Muscle layer of colon (tissue), 2 donors: ENCODE measurements at regions not wholly inside any gene's neighbourhood (a gene's known extent, or its start where the extent isn't known, plus 50 kb on each side); places are given as distances from the start of the nearest gene placed in this dataset.
"Not testable (repeated sequence)": the region's sequence is repeated elsewhere in the genome, so short reads cannot be mapped to it uniquely, and the experiment has no call there.

Experiments
- H3K27ac ChIP-seq: one replicate; pipeline ENCODE4 v1.7.0; 2013; ENCODE audit warnings: low read depth, mild to moderate bottlenecking, low read length, moderate library complexity
- H3K27me3 ChIP-seq, 2 donors: one replicate each; pipeline ENCODE4 v1.7.0; 2013; ENCODE audit warnings: low read length in 2 of 2, mild to moderate bottlenecking in 2 of 2; ENCODE audit not compliant: insufficient read depth in 2 of 2, control insufficient read depth in 1 of 2
- H3K36me3 ChIP-seq: one replicate; pipeline ENCODE4 v1.7.0; 2013; ENCODE audit warnings: mild to moderate bottlenecking, low read length; ENCODE audit not compliant: insufficient read depth
- H3K4me1 ChIP-seq: one replicate; pipeline ENCODE4 v1.7.0; 2013; ENCODE audit warnings: mild to moderate bottlenecking, low read length; ENCODE audit not compliant: insufficient read depth
- H3K4me3 ChIP-seq, 2 donors: one replicate each; pipeline ENCODE4 v1.7.0; 2013; ENCODE audit warnings: low read length in 2 of 2, low read depth in 1 of 2, mild to moderate bottlenecking in 1 of 2, moderate library complexity in 1 of 2
- H3K9ac ChIP-seq: one replicate; pipeline ENCODE4 v1.7.0; 2013; ENCODE audit warnings: low read length
- H3K9me3 ChIP-seq: one replicate; pipeline ENCODE4 v1.7.0; 2013; ENCODE audit warnings: mild to moderate bottlenecking, low read length
- donor health status: abdominal sarcoma.
- donor health status: Adenocarcinoma of cecum.

GRCh38 chr11:47928426-47928825 lies 51.9 kb upstream of the PTPRJ start:
- H3K27ac ChIP-seq: no peak overlapping the region
- no peaks in the 10 kb centered on the region for H3K27me3 ChIP-seq
- no peak overlapping the region for H3K4me3 ChIP-seq
- H3K9me3 ChIP-seq: no peaks in the 10 kb centered on the region
- no peak overlapping the region for H3K9ac ChIP-seq
- H3K36me3 ChIP-seq: no peaks in the 10 kb centered on the region
- H3K4me1 ChIP-seq: peaks cover 10% of the 10 kb centered on the region

DNA sequence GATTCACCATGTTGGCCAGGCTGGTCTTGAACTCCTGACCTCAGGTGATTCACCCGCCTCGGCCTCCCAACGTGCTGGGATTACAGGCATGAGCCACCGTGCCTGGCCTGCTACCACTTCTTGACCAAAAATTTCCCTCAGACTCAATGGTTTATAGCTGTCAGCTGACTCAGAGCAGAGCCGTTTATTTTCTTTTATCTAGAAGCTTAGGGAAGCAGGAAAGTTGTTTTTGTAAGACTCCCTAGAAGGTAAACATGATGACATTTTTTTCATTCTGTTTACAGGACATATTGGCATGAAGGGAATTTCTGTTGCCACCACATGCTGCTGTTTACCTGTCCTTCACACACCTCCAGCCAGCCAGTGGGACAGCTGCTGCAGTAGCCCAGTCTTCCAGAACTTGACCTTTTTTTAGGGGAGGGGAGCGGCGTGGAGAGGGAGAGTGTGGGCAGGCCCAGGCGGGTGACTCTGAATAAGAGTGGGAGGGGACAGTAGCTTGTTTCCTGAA lies 56.1 kb upstream of the PTPRJ start:
- Histone ChIP-seq H3K4me1 (peaks cover 10% of the 10 kb centered on the region), H3K4me3 (no peak overlapping the region), H3K9me3 (no peaks in the 10 kb centered on the region), H3K9ac (no peak overlapping the region), H3K27ac (no peak overlapping the region), H3K27me3 (no peaks in the 10 kb centered on the region), H3K36me3 (no peaks in the 10 kb centered on the region)

GRCh38 chr11:47923667-47924066 lies 56.7 kb upstream of the PTPRJ start:
- Histone ChIP-seq H3K4me3 (no peak overlapping the region), H3K4me1 (peaks cover 10% of the 10 kb centered on the region), H3K36me3 (no peaks in the 10 kb centered on the region), H3K9me3 (no peaks in the 10 kb centered on the region), H3K27me3 (no peaks in the 10 kb centered on the region), H3K27ac (no peak overlapping the region), H3K9ac (no peak overlapping the region)

- H3K27ac ChIP-seq, H3K9ac ChIP-seq, H3K27me3 ChIP-seq, H3K4me3 ChIP-seq, H3K9me3 ChIP-seq, H3K36me3 ChIP-seq: not testable (repeated sequence)
- H3K4me1 ChIP-seq: peaks cover 31% of the 10 kb centered on the region
Observed at GRCh38 chr11:47921080-47921555, 59.2 kb upstream of the PTPRJ start.

DNA sequence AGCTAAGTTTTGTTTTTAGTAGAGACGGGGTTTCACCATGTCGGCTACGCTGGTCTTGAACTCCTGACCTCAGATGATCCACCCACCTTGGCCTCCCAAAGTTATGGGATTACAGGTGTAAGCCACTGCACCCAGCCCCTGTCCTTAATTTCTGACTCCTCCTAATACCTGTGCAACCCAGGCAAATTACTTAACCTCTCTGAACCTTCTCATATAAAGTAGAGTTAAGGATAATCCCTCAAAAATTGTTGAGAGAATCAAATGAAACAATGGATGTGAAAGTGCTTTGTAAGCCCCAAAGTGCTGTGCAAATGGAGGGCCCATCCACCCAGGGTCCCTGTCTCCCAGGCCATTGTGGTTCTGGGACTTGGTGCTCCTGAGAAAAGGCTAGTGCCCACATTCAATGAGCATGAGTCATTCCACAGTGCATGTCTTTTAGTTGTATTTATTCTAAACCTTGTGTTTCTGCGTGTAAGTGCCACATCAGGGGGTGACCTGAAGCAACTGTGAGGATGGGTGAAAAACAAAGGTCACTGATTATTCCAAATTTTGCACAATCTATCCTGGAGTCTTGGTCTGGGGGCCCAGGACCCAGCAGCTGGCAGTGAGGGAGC lies 61.4 kb upstream of the PTPRJ start:
- no peak overlapping the region for H3K27ac ChIP-seq
- H3K36me3 ChIP-seq: no peaks in the 10 kb centered on the region
- H3K9ac ChIP-seq: no peak overlapping the region
- no peaks in the 10 kb centered on the region for H3K27me3 ChIP-seq
- H3K4me1 ChIP-seq: peaks cover 29% of the 10 kb centered on the region
- no peak overlapping the region for H3K4me3 ChIP-seq
- no peaks in the 10 kb centered on the region for H3K9me3 ChIP-seq

DNA sequence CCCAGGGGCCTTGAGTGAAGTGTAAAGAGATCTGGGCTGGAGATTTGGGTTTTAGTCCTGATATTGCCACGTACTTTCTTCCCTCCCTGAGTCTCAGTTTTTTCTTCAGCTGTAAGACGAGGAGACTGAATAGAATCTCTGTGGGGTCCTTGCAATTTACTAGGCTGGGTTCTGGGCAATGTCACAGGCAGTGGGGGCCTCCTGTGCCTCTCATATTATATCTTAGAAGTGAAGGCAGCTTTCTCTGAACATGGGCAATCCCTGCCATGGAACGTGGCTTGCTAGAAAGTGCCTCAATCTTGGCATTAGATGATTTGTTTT lies 62.0 kb upstream of the PTPRJ start:
- Histone ChIP-seq H3K9me3 (no peaks in the 10 kb centered on the region), H3K27ac (peak overlapping the region; percentile 53), H3K27me3 (no peaks in the 10 kb centered on the region), H3K4me1 (peaks cover 23% of the 10 kb centered on the region), H3K4me3 (peak overlapping the region in 1 of 2 donors; percentile 17), H3K9ac (no peak overlapping the region), H3K36me3 (no peaks in the 10 kb centered on the region)

DNA sequence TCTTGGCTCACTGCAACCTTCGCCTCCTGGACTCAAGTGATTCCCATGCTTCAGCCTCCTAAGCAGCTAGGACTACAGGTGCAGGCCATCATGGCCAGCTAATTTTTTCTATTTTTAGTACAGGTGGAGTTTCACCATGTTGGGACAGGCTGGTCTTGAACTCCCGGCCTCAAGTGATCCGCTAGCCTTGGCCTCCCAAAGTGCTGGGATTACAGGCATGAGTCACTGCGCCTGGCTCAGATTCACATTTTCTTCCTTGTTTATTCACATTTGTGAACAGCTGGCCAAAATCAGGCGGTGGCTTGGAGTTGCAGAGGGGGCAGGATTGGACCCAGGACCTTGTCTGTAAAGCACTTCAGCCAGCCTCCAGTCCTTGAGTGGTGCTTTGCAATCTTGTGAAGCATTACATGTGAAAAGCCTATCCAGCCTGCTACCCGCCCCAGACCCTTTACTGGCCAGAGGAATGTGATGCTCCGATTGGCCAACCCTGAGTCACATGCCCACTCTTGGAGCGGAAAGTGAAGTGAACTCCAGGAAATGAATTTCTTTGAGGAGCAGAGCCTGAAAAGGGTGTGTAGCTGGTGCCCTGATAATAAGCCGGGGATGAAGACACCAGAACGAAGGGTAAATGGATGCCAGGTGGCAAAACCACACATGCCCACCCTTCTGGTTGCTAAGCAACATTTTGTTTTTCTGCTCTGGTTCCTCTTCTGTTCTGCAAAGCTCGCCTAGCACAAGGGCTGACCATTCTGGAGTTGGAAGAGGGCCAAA lies 62.6 kb upstream of the PTPRJ start:
- peak overlapping the region; percentile 53 for H3K27ac ChIP-seq
- no peaks in the 10 kb centered on the region for H3K9me3 ChIP-seq
- H3K36me3 ChIP-seq: no peaks in the 10 kb centered on the region
- H3K9ac ChIP-seq: no peak overlapping the region
- H3K4me3 ChIP-seq: peak overlapping the region in 1 of 2 donors; percentile 17
- peaks cover 23% of the 10 kb centered on the region for H3K4me1 ChIP-seq
- no peaks in the 10 kb centered on the region for H3K27me3 ChIP-seq

GRCh38 chr11:47916361-47916841 lies 64.0 kb upstream of the PTPRJ start:
- H3K9me3 ChIP-seq: no peaks in the 10 kb centered on the region
- no peak overlapping the region for H3K9ac ChIP-seq
- H3K36me3 ChIP-seq: no peaks in the 10 kb centered on the region
- H3K27me3 ChIP-seq: no peaks in the 10 kb centered on the region
- no peak overlapping the region for H3K4me3 ChIP-seq
- H3K4me1 ChIP-seq: peaks cover 23% of the 10 kb centered on the region
- H3K27ac ChIP-seq: peak overlapping the region; percentile 34

DNA sequence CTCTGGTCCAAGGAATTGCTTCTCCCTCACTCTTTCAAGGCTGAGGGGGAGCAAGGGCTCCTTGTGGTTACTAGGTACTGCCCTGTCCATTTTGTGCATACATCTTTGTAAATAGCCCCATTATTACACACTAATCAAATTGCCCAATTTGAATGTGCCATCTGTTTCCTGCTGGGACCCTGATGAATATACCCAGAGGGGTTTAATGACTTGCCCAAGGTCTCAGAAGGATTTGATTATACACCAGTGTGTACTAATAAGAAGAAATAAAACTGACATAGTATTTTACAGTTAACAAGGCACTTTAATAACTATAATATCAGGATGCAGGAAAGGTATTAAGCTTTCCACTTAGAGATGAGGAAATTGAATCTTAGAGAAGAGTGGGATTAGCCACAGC lies 64.6 kb upstream of the PTPRJ start:
- no peak overlapping the region for H3K4me3 ChIP-seq
- no peak overlapping the region for H3K27ac ChIP-seq

GRCh38 chr11:47915374-47915773 lies 65.0 kb upstream of the PTPRJ start:
- Histone ChIP-seq H3K9me3 (no peaks in the 10 kb centered on the region), H3K27me3 (no peaks in the 10 kb centered on the region), H3K4me1 (peaks cover 23% of the 10 kb centered on the region), H3K4me3 (no peak overlapping the region), H3K36me3 (no peaks in the 10 kb centered on the region), H3K27ac (no peak overlapping the region), H3K9ac (no peak overlapping the region)

More for the DNA sequence above, 64.6 kb upstream of the PTPRJ start:
- no peaks in the 10 kb centered on the region for H3K27me3 ChIP-seq
- H3K9ac ChIP-seq: no peak overlapping the region
- H3K36me3 ChIP-seq: no peaks in the 10 kb centered on the region
- peaks cover 23% of the 10 kb centered on the region for H3K4me1 ChIP-seq
- H3K9me3 ChIP-seq: no peaks in the 10 kb centered on the region

- Histone ChIP-seq H3K9ac (no peak overlapping the region), H3K27ac (no peak overlapping the region), H3K9me3 (no peaks in the 10 kb centered on the region), H3K4me1 (peaks cover 23% of the 10 kb centered on the region), H3K36me3 (no peaks in the 10 kb centered on the region), H3K27me3 (no peaks in the 10 kb centered on the region), H3K4me3 (no peak overlapping the region)
Observed at GRCh38 chr11:47914743-47915142, 65.6 kb upstream of the PTPRJ start.
